ENCODE measurements at regions not wholly inside any gene's neighbourhood (a gene's known extent, or its start where the extent isn't known, plus 50 kb on each side); places are given as distances from the start of the nearest gene placed in this dataset.

DNA sequence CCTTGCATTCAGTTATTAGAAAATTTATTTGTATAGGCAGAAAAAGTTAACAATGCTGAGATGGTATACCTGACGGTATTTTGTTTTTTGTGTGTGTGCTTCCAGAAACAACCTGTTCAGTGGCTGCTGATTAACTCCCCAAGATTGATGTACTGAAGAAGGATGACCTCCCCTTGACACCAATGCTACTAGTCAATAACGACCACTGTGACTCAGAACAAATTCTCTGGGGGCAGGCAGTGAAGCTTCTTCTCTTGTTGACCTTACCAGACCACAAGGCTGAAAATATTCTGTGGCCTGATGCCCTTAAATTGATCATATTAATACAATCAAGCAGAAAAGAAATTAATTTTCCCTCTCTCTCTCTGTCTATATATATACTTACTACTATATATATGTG lies 1182.9 kb upstream of the CRIM1 start:
- ChIA-PET CTCF (no interaction called here), POLR2A (ENCODE audit: low non-redundant PET) (no interaction called here)
- no peak for TF ChIP-seq CTCF (conservative IDR thresholded peaks at IDR 0.05; ENCODE audit: low read depth)
- no peak overlapping the region for H3K27ac ChIP-seq
- DNase-seq (ENCODE audit: low spot score), result no peak

DNA sequence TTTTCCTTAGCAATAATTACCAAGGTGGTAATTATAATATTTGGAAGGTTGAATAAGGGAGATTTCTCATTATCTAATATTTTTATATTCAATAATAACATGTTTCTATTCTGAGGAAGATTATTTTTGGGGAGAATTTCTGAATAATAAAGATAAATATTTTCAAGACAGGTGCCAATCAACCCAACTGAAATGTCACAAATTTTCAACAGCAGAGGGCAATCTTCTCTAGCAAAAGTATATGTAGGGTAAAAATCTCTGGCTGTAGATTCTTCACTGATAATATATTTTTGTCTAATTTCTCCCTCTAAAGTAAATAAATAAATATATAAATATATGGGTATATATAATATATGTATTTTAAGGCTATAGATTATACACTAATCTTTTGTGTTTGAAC lies 1187.2 kb upstream of the CRIM1 start:
- ChIA-PET POLR2A (ENCODE audit: low non-redundant PET) (no interaction called here), CTCF (no interaction called here)
- no peak for TF ChIP-seq CTCF (conservative IDR thresholded peaks at IDR 0.05; ENCODE audit: low read depth)
- peak; percentile 1 for DNase-seq (ENCODE audit: low spot score)
- H3K27ac ChIP-seq, result no peak overlapping the region

DNA sequence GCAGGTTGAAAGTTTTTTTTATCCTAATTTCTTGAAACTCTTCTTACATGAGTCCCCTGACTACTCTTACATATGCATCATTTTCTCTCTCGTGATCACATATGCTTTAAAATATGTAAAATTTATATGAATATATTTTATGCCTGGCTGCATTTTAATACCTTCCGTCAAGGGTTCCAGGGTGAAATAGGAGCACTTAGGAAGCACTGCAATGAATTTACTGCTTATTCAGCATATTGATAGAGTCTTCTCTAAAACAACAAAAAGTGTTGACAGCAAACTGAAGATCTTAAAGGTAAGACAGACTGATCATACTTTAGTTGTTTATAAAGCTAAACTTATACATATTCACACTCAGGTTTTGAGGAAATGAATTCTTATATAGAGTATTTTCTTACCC lies 1191.6 kb upstream of the CRIM1 start:
- DNase-seq (ENCODE audit: low spot score), result no peak
- no peak for TF ChIP-seq CTCF (conservative IDR thresholded peaks at IDR 0.05; ENCODE audit: low read depth)
- POLR2A ChIA-PET (ENCODE audit: low non-redundant PET), result no interaction called here
- H3K27ac ChIP-seq, result no peak overlapping the region
- CTCF ChIA-PET, result no interaction called here

DNA sequence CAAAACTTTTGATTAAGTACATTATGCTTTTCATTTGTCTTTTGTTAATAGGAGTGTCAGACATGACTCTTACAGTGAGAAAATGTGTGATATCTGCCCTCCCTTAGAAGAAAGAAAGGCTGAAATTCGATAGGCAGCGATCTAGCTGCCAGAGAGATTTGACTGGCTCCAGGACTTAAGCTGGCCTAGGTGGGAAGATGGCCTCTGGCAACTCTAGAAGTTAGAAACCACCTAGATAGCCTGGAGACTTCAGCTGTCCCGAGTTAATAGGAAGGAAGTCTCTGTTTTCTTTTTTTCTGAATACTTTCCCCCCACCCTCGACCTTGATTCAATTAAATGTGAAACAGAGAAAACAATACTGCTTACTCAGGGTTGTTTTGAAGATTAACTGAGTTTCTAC lies 1194.7 kb upstream of the CRIM1 start:
- CTCF ChIA-PET, result no interaction called here
- no peak for DNase-seq (ENCODE audit: low spot score)
- POLR2A ChIA-PET (ENCODE audit: low non-redundant PET), result no interaction called here
- TF ChIP-seq CTCF (conservative IDR thresholded peaks at IDR 0.05; ENCODE audit: low read depth), result no peak
- no peak overlapping the region for H3K27ac ChIP-seq

- ChIA-PET CTCF (interaction anchor here (0.7 kb wide), 1 partner anchor 48 kb away, joined by 3 read pairs; no protein-coding TSS in a partner anchor), POLR2A (ENCODE audit: low non-redundant PET) (no interaction called here)
- DNase-seq (ENCODE audit: low spot score), result no peak
- no peak overlapping the region for H3K27ac ChIP-seq
- TF ChIP-seq CTCF (conservative IDR thresholded peaks at IDR 0.05; ENCODE audit: low read depth), result no peak
Measured at GRCh38 chr2:35125871-35126270, 1229.7 kb upstream of the CRIM1 start.

DNA sequence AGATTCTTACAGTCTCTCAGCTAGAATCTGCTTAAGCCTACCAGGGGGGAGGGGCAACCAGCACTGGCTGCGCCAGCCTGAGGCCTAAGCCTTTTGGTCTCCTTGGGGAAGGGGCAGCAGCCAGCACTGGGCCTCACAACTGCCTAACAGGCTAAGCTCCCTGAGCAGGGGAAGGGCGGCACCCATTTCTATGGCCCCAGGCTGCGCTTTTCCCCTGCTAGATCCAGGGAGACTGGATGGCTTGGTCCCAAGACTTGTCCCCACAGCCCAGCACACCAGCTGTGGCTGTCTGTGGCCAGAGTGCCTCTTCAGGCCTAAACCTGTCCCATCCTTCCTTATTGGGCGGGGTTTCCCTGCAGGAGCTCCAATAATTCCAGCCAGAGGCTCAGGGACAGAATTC lies 1230.3 kb upstream of the CRIM1 start:
- no peak for TF ChIP-seq CTCF (conservative IDR thresholded peaks at IDR 0.05; ENCODE audit: low read depth)
- POLR2A ChIA-PET (ENCODE audit: low non-redundant PET), result no interaction called here
- CTCF ChIA-PET, result no interaction called here
- no peak overlapping the region for H3K27ac ChIP-seq
- DNase-seq (ENCODE audit: low spot score), result no peak

- ChIA-PET POLR2A (ENCODE audit: low non-redundant PET) (no interaction called here), CTCF (interaction anchor here (0.6 kb wide), 1 partner anchor 1736 kb away, joined by 7 read pairs; no protein-coding TSS in a partner anchor)
- DNase-seq (ENCODE audit: low spot score), result no peak
- no peak for TF ChIP-seq CTCF (conservative IDR thresholded peaks at IDR 0.05; ENCODE audit: low read depth)
- no peak overlapping the region for H3K27ac ChIP-seq
Measured at GRCh38 chr2:35116151-35116550, 1239.4 kb upstream of the CRIM1 start.
